OCI-LY3 (cell line): ENCODE measurements at regions not wholly inside any gene's neighbourhood (a gene's known extent, or its start where the extent isn't known, plus 50 kb on each side); places are given as distances from the start of the nearest gene placed in this dataset.
"Not testable (repeated sequence)": the region's sequence is repeated elsewhere in the genome, so short reads cannot be mapped to it uniquely, and the experiment has no call there.

ENCODE experiments used
- H2AFZ ChIP-seq: fragments of 200-600, 300-600 bp; shearing (Covaris generic); 2 replicates; pipeline ENCODE4 v1.6.0; 2014; ENCODE audit warnings: antibody characterized with exemption, low read depth, low read length
- H3K27ac ChIP-seq: fragments of 200-600, 300-600 bp; sonication (generic); 2 replicates; pipeline ENCODE4 v1.5.1; 2014; ENCODE audit warnings: mild to moderate bottlenecking, low read length, moderate library complexity, mixed read lengths
- H3K27me3 ChIP-seq: fragments of 200-600, 300-600 bp; sonication (generic); 2 replicates; pipeline ENCODE4 v1.6.1; 2014; ENCODE audit warnings: low read depth, low read length, mixed read lengths
- H3K36me3 ChIP-seq: fragments of 200-600, 300-600 bp; sonication (generic); replicated peaks from 2 replicates; pipeline ENCODE3; 2014; ENCODE audit warnings: low read depth, low read length, mixed read lengths
- H3K4me1 ChIP-seq: fragments of 300-600, 200-600 bp; sonication (generic); 2 replicates; pipeline ENCODE4 v1.6.1; 2014; ENCODE audit warnings: low read length, mixed read lengths
- H3K4me2 ChIP-seq: fragments of 200-600, 300-600 bp; sonication (generic); 2 replicates; pipeline ENCODE4 v1.6.1; 2014; ENCODE audit warnings: low read length, mixed read lengths
- H3K4me3 ChIP-seq: fragments of 300-600, 200-600 bp; sonication (generic); 2 replicates; pipeline ENCODE4 v1.5.1; 2014; ENCODE audit warnings: antibody characterized with exemption, mild to moderate bottlenecking, low read length, moderate library complexity
- H3K79me2 ChIP-seq: fragments of 300-600, 200-600 bp; shearing (Covaris generic); 2 replicates; pipeline ENCODE4 v1.6.1; 2014; ENCODE audit warnings: mild to moderate bottlenecking, low read length, mixed read lengths
- H3K9ac ChIP-seq: fragments of 300-600, 200-600 bp; shearing (Covaris generic); 2 replicates; pipeline ENCODE4 v1.6.0; 2014; ENCODE audit warnings: mild to moderate bottlenecking, low read length, moderate library complexity
- H3K9me3 ChIP-seq: fragments of 200-600, 300-600 bp; shearing (Covaris generic); 2 replicates; pipeline ENCODE4 v1.6.1; 2014; ENCODE audit warnings: low read length, mixed read lengths; ENCODE audit not compliant: insufficient read depth
- H4K20me1 ChIP-seq: fragments of 200-600, 300-600 bp; sonication (generic); 2 replicates; pipeline ENCODE4 v1.6.1; 2016; ENCODE audit warnings: low read length, mixed read lengths; ENCODE audit not compliant: insufficient read depth
- CTCF ChIP-seq: fragments of 200-600, 300-600 bp; sonication (generic); IDR thresholded peaks from 2 replicates; pipeline ENCODE4 v1.5.1; 2014; ENCODE audit warnings: antibody characterized with exemption, low read length, low read depth
- EZH2phosphoT487 ChIP-seq: fragments of 200-600 bp; shearing (Covaris generic); IDR thresholded peaks from 2 replicates; pipeline ENCODE4 v1.6.1; 2018; ENCODE audit warnings: antibody characterized with exemption, mixed run types, low read depth

GRCh38 chr12:114608509-114608908 is 75.5 kb downstream of the TBX3 start:
- H3K4me1 ChIP-seq = no peaks in the 10 kb centered on the region
- no peak overlapping the region for H3K4me2 ChIP-seq
- H3K27ac ChIP-seq = no peak overlapping the region
- no peak for TF ChIP-seq CTCF
- TF ChIP-seq EZH2phosphoT487 = no peak
- no peaks in the 10 kb centered on the region for H3K9me3 ChIP-seq
- H4K20me1 ChIP-seq = no peaks in the 10 kb centered on the region
- H3K79me2 ChIP-seq = no peaks in the 10 kb centered on the region
- H2AFZ ChIP-seq = no peak overlapping the region
- H3K9ac ChIP-seq = no peak overlapping the region
- no peaks in the 10 kb centered on the region for H3K36me3 ChIP-seq
- no peaks in the 10 kb centered on the region for H3K27me3 ChIP-seq
- H3K4me3 ChIP-seq = no peak overlapping the region

- H3K9ac ChIP-seq = no peak overlapping the region
- no peaks in the 10 kb centered on the region for H3K79me2 ChIP-seq
- no peak overlapping the region for H3K4me2 ChIP-seq
- no peak for TF ChIP-seq CTCF
- no peak for TF ChIP-seq EZH2phosphoT487
- no peaks in the 10 kb centered on the region for H3K9me3 ChIP-seq
- H3K27me3 ChIP-seq = no peaks in the 10 kb centered on the region
- H3K27ac ChIP-seq = no peak overlapping the region
- no peak overlapping the region for H2AFZ ChIP-seq
- H3K4me1 ChIP-seq = no peaks in the 10 kb centered on the region
- H3K36me3 ChIP-seq = no peaks in the 10 kb centered on the region
- no peaks in the 10 kb centered on the region for H4K20me1 ChIP-seq
- no peak overlapping the region for H3K4me3 ChIP-seq
Observed at GRCh38 chr12:114605918-114606317, 78.1 kb downstream of the TBX3 start.

GRCh38 chr12:114604606-114605005 is 79.4 kb downstream of the TBX3 start:
- Histone ChIP-seq H3K9ac (no peak overlapping the region), H3K27ac (no peak overlapping the region), H3K9me3 (no peaks in the 10 kb centered on the region), H3K36me3 (no peaks in the 10 kb centered on the region), H3K4me1 (no peaks in the 10 kb centered on the region), H3K4me3 (no peak overlapping the region), H3K79me2 (no peaks in the 10 kb centered on the region), H4K20me1 (no peaks in the 10 kb centered on the region), H2AFZ (no peak overlapping the region), H3K4me2 (no peak overlapping the region), H3K27me3 (no peaks in the 10 kb centered on the region)
- no peak for TF ChIP-seq CTCF
- no peak for TF ChIP-seq EZH2phosphoT487

- H4K20me1 ChIP-seq, H3K27ac ChIP-seq, H3K36me3 ChIP-seq, H3K27me3 ChIP-seq, H3K4me1 ChIP-seq, H3K4me2 ChIP-seq, H3K4me3 ChIP-seq, H3K9ac ChIP-seq, H3K9me3 ChIP-seq, H3K79me2 ChIP-seq, H2AFZ ChIP-seq: not testable (repeated sequence)
Observed at GRCh38 chr12:114600584-114600983, 83.4 kb downstream of the TBX3 start.

GRCh38 chr12:114598111-114598510 is 85.9 kb downstream of the TBX3 start:
- Histone ChIP-seq H3K4me2 (no peak overlapping the region), H3K9ac (no peak overlapping the region), H3K4me3 (no peak overlapping the region), H3K27me3 (no peaks in the 10 kb centered on the region), H3K9me3 (no peaks in the 10 kb centered on the region), H3K4me1 (no peaks in the 10 kb centered on the region), H3K79me2 (no peaks in the 10 kb centered on the region), H3K36me3 (no peaks in the 10 kb centered on the region), H4K20me1 (no peaks in the 10 kb centered on the region), H3K27ac (no peak overlapping the region), H2AFZ (no peak overlapping the region)
- no peak for TF ChIP-seq EZH2phosphoT487
- no peak for TF ChIP-seq CTCF
